Choroid plexus epithelial cell (primary cell): ENCODE measurements at regions not wholly inside any gene's neighbourhood (a gene's known extent, or its start where the extent isn't known, plus 50 kb on each side); places are given as distances from the start of the nearest gene placed in this dataset.

Source experiments
- DNase-seq: peaks from one replicate; pipeline ENCODE4 v3.0.0-alpha.2; 2010; ENCODE audit warnings: low read depth
- H3K4me3 ChIP-seq: 2 replicates; pipeline ENCODE4 v1.5.1; 2011; ENCODE audit warnings: low read depth, mild to moderate bottlenecking, control low read depth, low read length, moderate library complexity
- TF ChIP-seq, protein P1 (sequence below): conservative IDR thresholded peaks from 2 replicates; pipeline ENCODE4 v1.5.1; 2011; ENCODE audit warnings: low read depth, mild to moderate bottlenecking, control low read depth, inconsistent platforms, low read length, moderate library complexity

DNA sequence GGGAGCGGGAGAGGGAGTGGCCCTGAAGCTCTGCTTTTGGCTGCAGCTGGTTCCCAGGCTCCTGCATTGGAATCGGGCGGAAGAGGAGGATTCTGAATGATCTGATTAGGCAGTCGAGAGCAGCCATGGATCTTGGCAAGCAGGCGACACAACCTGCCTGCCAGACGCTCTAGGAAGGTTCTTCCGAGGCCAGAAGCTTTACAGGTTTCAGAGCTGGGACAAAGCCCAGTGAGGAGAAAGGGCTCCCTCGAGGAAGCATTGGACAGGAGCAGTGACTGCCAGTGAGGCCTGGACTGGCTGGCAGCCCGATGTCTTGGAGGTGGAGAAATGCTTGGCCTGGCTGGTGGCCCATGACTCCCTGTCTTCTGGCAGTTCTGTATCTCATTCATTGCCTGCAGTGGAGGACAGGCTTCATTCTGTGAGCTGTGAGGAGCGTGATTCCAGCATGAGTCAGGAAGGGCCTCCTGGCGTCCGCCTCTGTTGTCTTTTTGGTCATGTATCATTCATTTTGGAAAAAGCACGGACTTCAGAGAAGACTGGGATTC is 132.7 kb upstream of the IPO9 start:
- peak; percentile 85 for DNase-seq
- H3K4me3 ChIP-seq = no peak overlapping the region
- TF ChIP-seq, protein P1, sequence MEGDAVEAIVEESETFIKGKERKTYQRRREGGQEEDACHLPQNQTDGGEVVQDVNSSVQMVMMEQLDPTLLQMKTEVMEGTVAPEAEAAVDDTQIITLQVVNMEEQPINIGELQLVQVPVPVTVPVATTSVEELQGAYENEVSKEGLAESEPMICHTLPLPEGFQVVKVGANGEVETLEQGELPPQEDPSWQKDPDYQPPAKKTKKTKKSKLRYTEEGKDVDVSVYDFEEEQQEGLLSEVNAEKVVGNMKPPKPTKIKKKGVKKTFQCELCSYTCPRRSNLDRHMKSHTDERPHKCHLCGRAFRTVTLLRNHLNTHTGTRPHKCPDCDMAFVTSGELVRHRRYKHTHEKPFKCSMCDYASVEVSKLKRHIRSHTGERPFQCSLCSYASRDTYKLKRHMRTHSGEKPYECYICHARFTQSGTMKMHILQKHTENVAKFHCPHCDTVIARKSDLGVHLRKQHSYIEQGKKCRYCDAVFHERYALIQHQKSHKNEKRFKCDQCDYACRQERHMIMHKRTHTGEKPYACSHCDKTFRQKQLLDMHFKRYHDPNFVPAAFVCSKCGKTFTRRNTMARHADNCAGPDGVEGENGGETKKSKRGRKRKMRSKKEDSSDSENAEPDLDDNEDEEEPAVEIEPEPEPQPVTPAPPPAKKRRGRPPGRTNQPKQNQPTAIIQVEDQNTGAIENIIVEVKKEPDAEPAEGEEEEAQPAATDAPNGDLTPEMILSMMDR = peak; percentile 48

DNA sequence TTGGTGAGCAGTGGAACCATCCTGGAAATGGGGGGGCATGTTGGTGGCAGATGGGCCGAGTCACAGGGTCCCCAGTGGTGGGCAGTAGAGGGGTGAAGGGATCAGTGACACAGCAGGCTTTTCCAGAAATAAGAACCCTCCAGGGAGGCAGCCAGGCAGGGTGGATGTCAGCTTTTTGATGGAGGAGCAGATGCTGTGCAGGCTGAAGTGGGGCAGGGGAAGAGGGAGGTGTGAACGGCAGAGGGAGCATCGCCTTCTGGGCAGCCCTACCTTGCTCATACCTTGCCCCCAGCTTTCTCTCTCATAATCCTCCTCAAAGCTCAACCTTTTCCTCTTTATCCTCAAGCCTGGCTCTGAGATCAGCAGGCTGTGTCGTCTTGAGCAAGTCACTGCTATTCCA is 131.8 kb upstream of the IPO9 start:
- no peak for DNase-seq
- no peak overlapping the region for H3K4me3 ChIP-seq
- TF ChIP-seq, protein P1 = no peak

DNA sequence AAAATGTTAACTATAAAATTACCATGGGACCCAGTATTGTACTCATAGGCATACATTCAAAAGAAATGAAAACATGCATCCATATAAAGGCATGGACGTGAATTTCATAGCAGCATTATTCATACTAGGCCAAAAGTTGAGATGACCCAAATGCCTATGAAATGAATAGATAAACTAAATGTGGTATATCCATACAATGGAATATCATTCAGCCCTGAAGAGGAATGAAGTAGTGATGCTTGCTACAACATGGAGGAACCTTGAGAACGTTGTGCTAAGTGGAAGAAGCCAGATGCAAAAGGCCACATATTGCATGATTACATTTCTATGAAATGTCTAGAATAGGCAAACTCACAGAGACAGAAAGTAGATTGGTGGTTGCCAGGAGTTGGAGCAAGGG is 127.1 kb upstream of the IPO9 start:
- no peak for DNase-seq
- TF ChIP-seq, protein P1 = no peak
- no peak overlapping the region for H3K4me3 ChIP-seq

DNA sequence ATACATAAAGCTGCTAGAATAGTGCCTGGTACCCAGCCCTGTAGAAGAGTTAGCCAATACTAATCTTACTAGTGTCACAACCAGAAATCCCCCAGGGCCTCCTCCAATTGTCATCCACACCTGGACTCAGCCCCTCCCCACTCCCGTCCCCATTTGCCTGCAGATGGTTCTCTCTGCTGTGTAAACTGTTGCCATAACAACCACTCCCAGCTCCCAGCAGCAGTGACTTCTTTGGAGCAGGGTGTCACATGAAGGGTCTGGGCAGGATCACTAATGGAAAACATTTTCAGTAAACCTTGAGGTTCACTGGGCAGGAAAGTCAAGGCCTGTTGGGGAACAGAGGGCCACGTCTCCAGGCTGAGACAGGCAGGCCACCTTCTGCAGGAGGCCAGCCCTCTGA is 126.0 kb upstream of the IPO9 start:
- peak; percentile 51 for DNase-seq
- H3K4me3 ChIP-seq = no peak overlapping the region
- TF ChIP-seq, protein P1 = no peak

DNA sequence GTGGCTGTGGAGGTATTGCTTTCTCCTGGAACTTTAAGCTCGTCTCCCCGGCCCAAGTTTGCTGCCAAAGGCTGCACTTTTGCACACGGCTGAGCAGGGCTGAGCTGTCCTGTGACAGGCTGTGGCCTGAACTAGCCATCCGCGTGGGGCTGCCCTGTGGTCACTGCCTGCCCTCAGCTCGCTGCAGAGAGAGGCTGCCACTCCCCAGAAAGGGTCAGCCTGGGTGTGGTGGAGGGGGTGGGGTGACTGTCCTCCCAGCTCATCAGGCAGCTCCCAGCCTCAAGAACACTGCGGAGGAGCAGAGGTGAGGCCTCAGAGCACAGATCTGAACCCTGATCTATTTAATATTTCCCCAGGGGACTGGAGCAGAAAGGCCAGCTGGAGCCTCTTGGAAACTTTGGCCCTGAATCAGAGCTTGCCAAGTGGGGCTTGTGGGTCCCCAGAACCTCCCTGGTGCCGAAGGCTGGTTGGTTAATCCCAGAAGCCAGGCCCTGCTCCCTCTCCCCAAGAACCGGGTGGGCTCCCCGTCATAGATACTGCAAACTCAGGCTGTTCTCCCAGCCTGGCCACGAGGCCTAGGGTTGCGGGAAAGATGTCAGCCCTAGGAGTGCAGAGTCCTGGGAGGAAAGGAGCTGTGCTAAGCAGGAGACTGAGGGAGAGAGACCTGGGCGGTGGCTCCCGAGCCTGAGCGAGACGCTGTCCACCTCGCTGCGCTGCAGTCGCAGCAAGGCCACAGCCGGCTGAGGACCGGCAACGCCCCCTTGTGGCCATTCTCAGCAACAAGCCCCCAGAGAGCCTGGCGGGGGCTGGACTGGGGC is 125.1 kb upstream of the IPO9 start:
- peak; percentile 87 for DNase-seq
- H3K4me3 ChIP-seq = no peak overlapping the region
- TF ChIP-seq, protein P1 = peak; percentile 96

DNA sequence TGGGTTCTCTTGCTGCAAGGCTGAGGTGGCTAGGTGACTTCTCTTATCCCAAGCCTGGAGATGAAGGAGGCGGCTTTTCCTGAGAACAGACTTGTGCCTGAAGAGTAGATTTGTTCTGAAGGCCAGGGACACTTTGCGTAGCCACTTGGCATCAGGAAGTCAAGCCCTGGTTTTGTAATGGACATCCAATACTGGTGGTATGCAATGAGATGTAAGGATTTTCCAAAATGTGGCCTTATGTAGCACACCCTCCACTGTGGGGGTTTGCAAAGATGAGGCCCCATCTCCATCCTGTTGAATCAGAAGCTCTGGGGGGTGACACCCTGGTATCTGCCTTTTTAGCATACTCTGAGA is 124.5 kb upstream of the IPO9 start:
- TF ChIP-seq, protein P1 = no peak
- no peak for DNase-seq
- H3K4me3 ChIP-seq = no peak overlapping the region

DNA sequence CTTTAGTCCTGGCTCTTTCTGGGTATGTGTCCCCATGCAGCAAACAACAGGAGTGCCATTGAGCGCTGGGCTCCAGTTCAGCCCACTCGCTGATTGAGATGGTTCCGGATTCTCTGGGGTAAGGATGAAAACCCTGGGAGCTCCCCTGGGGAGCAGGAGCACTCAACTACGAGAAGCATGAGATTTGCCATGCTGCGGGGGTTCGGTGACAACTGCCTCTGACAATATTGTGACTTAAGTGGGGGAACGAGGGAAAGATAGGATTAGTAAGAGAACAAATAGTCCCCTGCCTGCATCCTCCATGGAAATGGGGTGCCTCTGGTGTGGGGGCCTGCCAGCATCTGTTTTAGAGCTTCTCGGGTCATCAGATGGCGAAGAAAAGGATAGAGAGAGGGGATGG is 123.6 kb upstream of the IPO9 start:
- H3K4me3 ChIP-seq = no peak overlapping the region
- DNase-seq = no peak
- TF ChIP-seq, protein P1 = no peak
